ENCODE measurements at regions not wholly inside any gene's neighbourhood (a gene's known extent, or its start where the extent isn't known, plus 50 kb on each side); places are given as distances from the start of the nearest gene placed in this dataset.
"Not testable (repeated sequence)": the region's sequence is repeated elsewhere in the genome, so short reads cannot be mapped to it uniquely, and the experiment has no call there.

- peaks cover 63% of the 10 kb centered on the region; the same call in 2 of the 3 replicates for H3K9me3 Mint-ChIP-seq
- Histone ChIP-seq H3K27ac (ENCODE audit: low read depth) (no peak overlapping the region), H3K4me3 (no peak overlapping the region), H3K79me2 (replicated peaks; ENCODE audit: insufficient read depth) (no peaks in the 10 kb centered on the region), H3K36me3 (ENCODE audit: insufficient read depth) (no peaks in the 10 kb centered on the region; the same call in 1 of the 2 replicates), H2AFZ (no peak overlapping the region), H4K20me1 (replicated peaks; ENCODE audit: insufficient read depth) (no peaks in the 10 kb centered on the region), H3F3A (replicated peaks; ENCODE audit: low read depth) (no peaks in the 10 kb centered on the region), H3K9me2 (ENCODE audit: insufficient read depth) (no peaks in the 10 kb centered on the region), H3K4me2 (no peak overlapping the region), H3K4me1 (ENCODE audit: insufficient read depth) (no peaks in the 10 kb centered on the region), H3K27me3 (ENCODE audit: insufficient read depth) (no peaks in the 10 kb centered on the region)
- H3K27me3 Mint-ChIP-seq (ENCODE audit: insufficient read depth, low read depth, poor library complexity), result peaks cover 19% of the 10 kb centered on the region
- H3K4me3 Mint-ChIP-seq, result no peak overlapping the region
- TF ChIP-seq ZNF462 (CRISPR knock-in tag; IDR thresholded peaks at IDR 0.05), result no peak
- TF ChIP-seq REST (IDR thresholded peaks at IDR 0.05; ENCODE audit: unreplicated experiment), result no peak
- TF ChIP-seq JUNB (IDR thresholded peaks at IDR 0.05; ENCODE audit: unreplicated experiment), result no peak
- TF ChIP-seq CTCF (conservative IDR thresholded peaks at IDR 0.05; ENCODE audit: low read depth in 2 of 2), result no peak
- TF ChIP-seq ZNF114 (CRISPR knock-in tag; IDR thresholded peaks at IDR 0.05), result no peak
- TF ChIP-seq NANOG (IDR thresholded peaks at IDR 0.05; ENCODE audit: borderline replicate concordance), result no peak
- TF ChIP-seq STAT1 (IDR thresholded peaks at IDR 0.05; ENCODE audit: unreplicated experiment), result no peak
- TF ChIP-seq EZH2phosphoT487 (IDR thresholded peaks at IDR 0.05; ENCODE audit: unreplicated experiment), result no peak
- TF ChIP-seq ZNF331 (CRISPR knock-in tag; IDR thresholded peaks at IDR 0.05; ENCODE audit: low read depth), result no peak
- TF ChIP-seq CREB1 (CRISPR knock-in tag; IDR thresholded peaks at IDR 0.05; ENCODE audit: low read depth), result no peak
- TF ChIP-seq EZH2 (IDR thresholded peaks at IDR 0.05; ENCODE audit: low read depth, unreplicated experiment), result no peak
- ATAC-seq (no peak), DNase-seq (ENCODE audit: low spot score) (no peak)
- H3K4me1 Mint-ChIP-seq, result no peaks in the 10 kb centered on the region
- H3K36me3 Mint-ChIP-seq (ENCODE audit: low read depth), result peaks cover 50% of the 10 kb centered on the region
- no peak overlapping the region for H3K27ac Mint-ChIP-seq
Observed at GRCh38 chr1:125066385-125066784, 3881.6 kb downstream of the SRGAP2C start.

- not testable (repeated sequence) for H3K4me3 Mint-ChIP-seq; H3K4me1 Mint-ChIP-seq; H3K27ac ChIP-seq (ENCODE audit: low read depth); H3K27me3 ChIP-seq (ENCODE audit: insufficient read depth); H3K9me2 ChIP-seq (ENCODE audit: insufficient read depth); H3K4me1 ChIP-seq (ENCODE audit: insufficient read depth); H3K4me3 ChIP-seq; DNase-seq (ENCODE audit: low spot score); H3K79me2 ChIP-seq (replicated peaks; ENCODE audit: insufficient read depth); ATAC-seq; H2AFZ ChIP-seq; H4K20me1 ChIP-seq (replicated peaks; ENCODE audit: insufficient read depth); H3K36me3 ChIP-seq (ENCODE audit: insufficient read depth); H3K27ac Mint-ChIP-seq; H3K4me2 ChIP-seq; H3F3A ChIP-seq (replicated peaks; ENCODE audit: low read depth)
- peaks cover 19% of the 10 kb centered on the region for H3K27me3 Mint-ChIP-seq (ENCODE audit: insufficient read depth, low read depth, poor library complexity)
- peaks cover 55% of the 10 kb centered on the region for H3K36me3 Mint-ChIP-seq (ENCODE audit: low read depth)
- peaks cover 68% of the 10 kb centered on the region; the same call in 2 of the 3 replicates for H3K9me3 Mint-ChIP-seq
Observed at GRCh38 chr1:125066849-125067248, 3882.1 kb downstream of the SRGAP2C start.
